ENCODE measurements at regions not wholly inside any gene's neighbourhood (a gene's known extent, or its start where the extent isn't known, plus 50 kb on each side); places are given as distances from the start of the nearest gene placed in this dataset.
"Not testable (repeated sequence)": the region's sequence is repeated elsewhere in the genome, so short reads cannot be mapped to it uniquely, and the experiment has no call there.

- POLR2A ChIA-PET = no interaction called here
- no peak for ATAC-seq (ENCODE audit: low read depth)
- H3K9me3 Mint-ChIP-seq (ENCODE audit: insufficient read depth) = peaks cover 6% of the 10 kb centered on the region
Observed at GRCh38 chr2:147273106-147273505, 571.7 kb upstream of the ACVR2A start.

GRCh38 chr2:147269581-147269980, 575.2 kb upstream of the ACVR2A start:
- H3K4me1 ChIP-seq (ENCODE audit: control insufficient read depth in 2 of 2, insufficient read depth in 2 of 2, low read length in 2 of 2); CTCF ChIA-PET; H3K27ac Mint-ChIP-seq; H3K9ac ChIP-seq (ENCODE audit: low read length); ATAC-seq (ENCODE audit: low read depth); H3K27me3 ChIP-seq (replicated peaks in 1 of 4; ENCODE audit: control extremely low read depth in 1 of 4, control insufficient read depth in 3 of 4, insufficient read depth in 4 of 4, low read length in 3 of 4); H3K27me3 Mint-ChIP-seq; H3K9me3 Mint-ChIP-seq (ENCODE audit: insufficient read depth); H3K79me2 ChIP-seq (ENCODE audit: control insufficient read depth, insufficient read depth, low read length); H3K4me1 Mint-ChIP-seq; H3K27ac ChIP-seq (ENCODE audit: low read length in 2 of 2); H3K4me2 ChIP-seq (replicated peaks; ENCODE audit: low read depth, low read length, poor library complexity, severe bottlenecking); H2AFZ ChIP-seq (ENCODE audit: insufficient read depth, low read depth, low read length, poor library complexity, severe bottlenecking); H3K4me3 ChIP-seq (ENCODE audit: control extremely low read depth in 1 of 5, extremely low read depth in 1 of 5, insufficient read depth in 1 of 5, low read depth in 2 of 5, low read length in 4 of 5); H3K36me3 ChIP-seq (replicated peaks in 1 of 2; ENCODE audit: control extremely low read depth in 1 of 2, control insufficient read depth in 1 of 2, extremely low read depth in 1 of 2, insufficient read depth in 2 of 2, low read length in 1 of 2); intact Hi-C loops (cut with micrococcal nuclease); POLR2A ChIA-PET; DNase-seq; H3K4me3 Mint-ChIP-seq; H4K20me1 ChIP-seq (ENCODE audit: control insufficient read depth, insufficient read depth, low read length, poor library complexity, severe bottlenecking): not testable (repeated sequence)
- H3K9me3 ChIP-seq (ENCODE audit: control extremely low read depth in 1 of 3, control insufficient read depth in 2 of 3, insufficient read depth in 1 of 3, low read length in 2 of 3) = peaks cover 0 to 13% (median 8%) of the 10 kb centered on the region in 3 donors
- WGBS (ENCODE audit: insufficient coverage) = 80% methylated on average over 2 of the region's 2 CpGs

More at GRCh38 chr2:147273106-147273505, 571.7 kb upstream of the ACVR2A start:
- no peak overlapping the region for H2AFZ ChIP-seq (ENCODE audit: insufficient read depth, low read depth, low read length, poor library complexity, severe bottlenecking)
- no peak for DNase-seq
- H3K9me3 ChIP-seq (ENCODE audit: control extremely low read depth in 1 of 3, control insufficient read depth in 2 of 3, insufficient read depth in 1 of 3, low read length in 2 of 3) = peaks cover 0 to 13% (median 8%) of the 10 kb centered on the region in 3 donors
- no peak overlapping the region for H3K4me2 ChIP-seq (replicated peaks; ENCODE audit: low read depth, low read length, poor library complexity, severe bottlenecking)
- TF ChIP-seq EZH2 (IDR thresholded peaks at IDR 0.05; ENCODE audit: borderline replicate concordance, insufficient read depth, low read depth, low read length, poor library complexity, severe bottlenecking) (no peak), CTCF (IDR thresholded peaks at IDR 0.05) (no peak)
- H3K36me3 ChIP-seq (replicated peaks in 1 of 2; ENCODE audit: control extremely low read depth in 1 of 2, control insufficient read depth in 1 of 2, extremely low read depth in 1 of 2, insufficient read depth in 2 of 2, low read length in 1 of 2) = no peaks in the 10 kb centered on the region
- no peak overlapping the region for H3K27ac ChIP-seq (ENCODE audit: low read length in 2 of 2)
- Mint-ChIP-seq H3K4me1 (no peaks in the 10 kb centered on the region), H3K4me3 (no peak overlapping the region), H3K27ac (no peak overlapping the region), H3K27me3 (no peaks in the 10 kb centered on the region)
- H3K4me1 ChIP-seq (ENCODE audit: control insufficient read depth in 2 of 2, insufficient read depth in 2 of 2, low read length in 2 of 2) = no peaks in the 10 kb centered on the region
- H3K79me2 ChIP-seq (ENCODE audit: control insufficient read depth, insufficient read depth, low read length) = no peaks in the 10 kb centered on the region
- no peaks in the 10 kb centered on the region for H4K20me1 ChIP-seq (ENCODE audit: control insufficient read depth, insufficient read depth, low read length, poor library complexity, severe bottlenecking)
- no peaks in the 10 kb centered on the region for H3K27me3 ChIP-seq (replicated peaks in 1 of 4; ENCODE audit: control extremely low read depth in 1 of 4, control insufficient read depth in 3 of 4, insufficient read depth in 4 of 4, low read length in 3 of 4)
- no peak overlapping the region for H3K9ac ChIP-seq (ENCODE audit: low read length)
- no peak overlapping the region for H3K4me3 ChIP-seq (ENCODE audit: control extremely low read depth in 1 of 5, extremely low read depth in 1 of 5, insufficient read depth in 1 of 5, low read depth in 2 of 5, low read length in 4 of 5)
- intact Hi-C loops (cut with micrococcal nuclease) = no loop called here
- CTCF ChIA-PET = no interaction called here
